ENCODE measurements at regions not wholly inside any gene's neighbourhood (a gene's known extent, or its start where the extent isn't known, plus 50 kb on each side); places are given as distances from the start of the nearest gene placed in this dataset.

GRCh38 chr9:84463272-84463671, 122.7 kb upstream of the SLC28A3 start:
- TF ChIP-seq CTCF (IDR thresholded peaks at IDR 0.05; ENCODE audit: low read length), result no peak
- TF ChIP-seq EZH2 (IDR thresholded peaks at IDR 0.05; ENCODE audit: borderline replicate concordance, low read length), result no peak

Measured in OCI-LY1 (cell line).